ENCODE measurements at regions not wholly inside any gene's neighbourhood (a gene's known extent, or its start where the extent isn't known, plus 50 kb on each side); places are given as distances from the start of the nearest gene placed in this dataset.

DNA sequence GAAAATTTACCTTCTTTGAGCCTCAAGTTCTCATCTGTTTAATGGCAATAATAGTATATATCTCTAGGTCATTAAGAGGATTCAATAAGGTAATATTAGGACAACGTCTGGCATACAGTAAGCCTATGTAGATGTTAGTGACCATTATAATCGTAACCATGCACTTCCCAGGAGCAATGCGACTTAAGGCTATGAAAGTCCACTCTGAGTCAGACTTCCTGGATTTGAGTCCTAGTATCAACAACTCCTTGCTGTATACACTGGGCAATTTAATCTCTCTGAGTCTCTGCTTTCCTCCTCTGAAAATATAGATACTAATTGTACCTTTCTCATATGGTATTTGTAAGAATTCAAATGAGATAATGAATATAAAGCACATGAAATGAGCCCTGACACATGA lies 168.1 kb upstream of the HDDC2 start:
- Histone ChIP-seq H3K9ac (replicated peaks in 1 of 4; ENCODE audit: extremely low read depth in 1 of 4, low read depth in 3 of 4, low read length in 3 of 4) (no peak overlapping the region), H3K14ac (ENCODE audit: insufficient read length) (no peak overlapping the region), H4K91ac (replicated peaks; ENCODE audit: insufficient read length, low read length) (no peak overlapping the region), H3K4ac (replicated peaks; ENCODE audit: insufficient read length, low read depth, low read length) (no peak overlapping the region), H4K8ac (ENCODE audit: extremely low read depth, insufficient read depth, low read length) (no peak overlapping the region), H2BK12ac (ENCODE audit: low read depth, low read length) (no peak overlapping the region), H3K9me3 (ENCODE audit: insufficient read depth in 2 of 2, low read depth in 1 of 2, low read length in 1 of 2) (peaks cover 8 to 14% of the 10 kb centered on the region in 2 experiments; a peak in 3 of 4 replicates), H4K5ac (ENCODE audit: insufficient read length, low read depth, low read length) (no peak overlapping the region), H3K79me2 (ENCODE audit: control insufficient read depth in 1 of 2, insufficient read depth in 2 of 2, low read length in 2 of 2) (no peaks in the 10 kb centered on the region), H3K4me3 (ENCODE audit: extremely low read depth in 1 of 4, insufficient read depth in 2 of 4, low read depth in 3 of 4, low read length in 4 of 4) (no peak overlapping the region), H3K4me2 (ENCODE audit: insufficient read depth in 1 of 2, low read depth in 2 of 2, low read length in 2 of 2) (no peak overlapping the region), H3K27me3 (replicated peaks in 1 of 4; ENCODE audit: control insufficient read depth in 3 of 4, extremely low read depth in 1 of 4, insufficient read depth in 3 of 4, low read length in 3 of 4) (no peaks in the 10 kb centered on the region), H3K36me3 (ENCODE audit: control insufficient read depth in 2 of 4, insufficient read depth in 4 of 4, low read length in 3 of 4) (peaks cover 0 to 4% (median 0%) of the 10 kb centered on the region in 4 experiments; a peak in 2 of 8 replicates), H3K23ac (ENCODE audit: insufficient read length) (no peak overlapping the region), H3K23me2 (ENCODE audit: low read depth, low read length) (no peaks in the 10 kb centered on the region), H2BK15ac (ENCODE audit: low read length) (no peak overlapping the region), H2AK5ac (ENCODE audit: low read depth, low read length) (no peak overlapping the region), H4K20me1 (replicated peaks in 1 of 2; ENCODE audit: control insufficient read depth in 1 of 2, insufficient read depth in 2 of 2, low read length in 2 of 2) (no peaks in the 10 kb centered on the region), H2AFZ (ENCODE audit: low read length) (no peak overlapping the region), H3K18ac (ENCODE audit: extremely low read depth, low read length) (no peak overlapping the region), H3K27ac (ENCODE audit: low read depth, low read length) (no peak overlapping the region), H3K56ac (replicated peaks; ENCODE audit: insufficient read length, low read depth, low read length) (no peak overlapping the region), H3K79me1 (ENCODE audit: low read depth, low read length) (no peaks in the 10 kb centered on the region), H3K4me1 (replicated peaks in 1 of 4; ENCODE audit: control insufficient read depth in 3 of 4, insufficient read depth in 4 of 4, low read length in 3 of 4) (peaks cover 0 to 11% (median 5%) of the 10 kb centered on the region in 4 experiments; a peak in 3 of 7 replicates), H2BK5ac (ENCODE audit: low read depth, low read length) (no peak overlapping the region), H2BK120ac (replicated peaks; ENCODE audit: low read depth, low read length) (no peak overlapping the region), H2BK20ac (ENCODE audit: low read length) (no peak overlapping the region)
- FAIRE-seq, result no peak
- WGBS, 2 experiments (ENCODE audit: extremely low coverage in 1 of 2, insufficient coverage in 1 of 2, insufficient read length in 1 of 2, insufficient replicate concordance in 2 of 2, low coverage in 1 of 2, low lambda C conversion rate in 2 of 2, missing lambda C conversion rate in 1 of 2), result 92% methylated on average over 3 of the region's 3 CpGs; no CpG with 5 or more reads in 1 of the 2 experiments
- DNase-seq (ENCODE audit: low read depth in 1 of 2, low spot score in 2 of 2), result no peak
- ChIA-PET POLR2A (ENCODE audit: partially characterized antibody) (no interaction called here), CTCF (ENCODE audit: partially characterized antibody) (interaction anchor here (0.7 to 1.5 kb wide), 5 partner anchors 8 to 289 kb away, joined by 3 read pairs; no protein-coding TSS in a partner anchor)
- TF ChIP-seq TEAD4 (IDR thresholded peaks at IDR 0.05; ENCODE audit: low read depth, low read length), result no peak

Measured in H1 (cell line).